ENCODE measurements at regions not wholly inside any gene's neighbourhood (a gene's known extent, or its start where the extent isn't known, plus 50 kb on each side); places are given as distances from the start of the nearest gene placed in this dataset.
"Not testable (repeated sequence)": the region's sequence is repeated elsewhere in the genome, so short reads cannot be mapped to it uniquely, and the experiment has no call there.

GRCh38 chr9:74413876-74414275 is 83.3 kb upstream of the RORB start:
- no peak for DNase-seq
- Mint-ChIP-seq H3K9me3 (peaks cover 0 to 4% (median 1%) of the 10 kb centered on the region in 5 donors), H3K4me1 (no peaks in the 10 kb centered on the region), H3K36me3 (no peaks in the 10 kb centered on the region), H3K27me3 (no peaks in the 10 kb centered on the region), H3K27ac (no peak overlapping the region), H3K4me3 (no peak overlapping the region)
- Histone ChIP-seq H3K36me3 (ENCODE audit: insufficient read depth, low read length) (no peaks in the 10 kb centered on the region), H3K27ac (ENCODE audit: low read depth, low read length) (no peak overlapping the region), H3K27me3 (ENCODE audit: insufficient read depth, low read length, poor library complexity, severe bottlenecking) (no peaks in the 10 kb centered on the region), H3K4me3 (ENCODE audit: low read length) (no peak overlapping the region), H3K4me1 (ENCODE audit: insufficient read depth, low read length) (no peaks in the 10 kb centered on the region), H3K9me3 (ENCODE audit: low read length) (no peaks in the 10 kb centered on the region)
- ChIA-PET CTCF (no interaction called here), POLR2A (no interaction called here)

GRCh38 chr9:74414325-74414724 is 82.8 kb upstream of the RORB start:
- Mint-ChIP-seq H3K4me3 (no peak overlapping the region), H3K9me3 (peaks cover 0 to 4% (median 2%) of the 10 kb centered on the region in 5 donors), H3K4me1 (no peaks in the 10 kb centered on the region), H3K27me3 (no peaks in the 10 kb centered on the region), H3K27ac (no peak overlapping the region), H3K36me3 (no peaks in the 10 kb centered on the region)
- H3K9me3 ChIP-seq (ENCODE audit: low read length): no peaks in the 10 kb centered on the region
- no peak overlapping the region for H3K4me3 ChIP-seq (ENCODE audit: low read length)
- ChIA-PET CTCF (no interaction called here), POLR2A (no interaction called here)
- H3K4me1 ChIP-seq (ENCODE audit: insufficient read depth, low read length): no peaks in the 10 kb centered on the region
- H3K36me3 ChIP-seq (ENCODE audit: insufficient read depth, low read length): no peaks in the 10 kb centered on the region
- no peak overlapping the region for H3K27ac ChIP-seq (ENCODE audit: low read depth, low read length)
- H3K27me3 ChIP-seq (ENCODE audit: insufficient read depth, low read length, poor library complexity, severe bottlenecking): no peaks in the 10 kb centered on the region
- no peak for DNase-seq

- CTCF ChIA-PET: no interaction called here
- no peak overlapping the region for H3K27ac Mint-ChIP-seq
Measured at GRCh38 chr9:74415995-74416394, 81.1 kb upstream of the RORB start.

GRCh38 chr9:74424488-74424887 is 72.6 kb upstream of the RORB start:
- H3K9me3 ChIP-seq (ENCODE audit: low read length); CTCF ChIA-PET; POLR2A ChIA-PET; H3K27ac ChIP-seq (ENCODE audit: low read depth, low read length); DNase-seq; H3K27me3 Mint-ChIP-seq; H3K27ac Mint-ChIP-seq; H3K4me3 Mint-ChIP-seq; H3K36me3 ChIP-seq (ENCODE audit: insufficient read depth, low read length); H3K4me1 ChIP-seq (ENCODE audit: insufficient read depth, low read length); H3K27me3 ChIP-seq (ENCODE audit: insufficient read depth, low read length, poor library complexity, severe bottlenecking); H3K36me3 Mint-ChIP-seq; H3K4me1 Mint-ChIP-seq; H3K4me3 ChIP-seq (ENCODE audit: low read length); H3K9me3 Mint-ChIP-seq: not testable (repeated sequence)

More at GRCh38 chr9:74415995-74416394, 81.1 kb upstream of the RORB start:
- Mint-ChIP-seq H3K4me1 (no peaks in the 10 kb centered on the region), H3K4me3 (no peak overlapping the region), H3K9me3 (peaks cover 0 to 4% (median 1%) of the 10 kb centered on the region in 5 donors), H3K27me3 (no peaks in the 10 kb centered on the region), H3K36me3 (no peaks in the 10 kb centered on the region)
- Histone ChIP-seq H3K9me3 (ENCODE audit: low read length) (no peaks in the 10 kb centered on the region), H3K27me3 (ENCODE audit: insufficient read depth, low read length, poor library complexity, severe bottlenecking) (no peaks in the 10 kb centered on the region), H3K27ac (ENCODE audit: low read depth, low read length) (no peak overlapping the region), H3K4me1 (ENCODE audit: insufficient read depth, low read length) (no peaks in the 10 kb centered on the region), H3K4me3 (ENCODE audit: low read length) (no peak overlapping the region), H3K36me3 (ENCODE audit: insufficient read depth, low read length) (no peaks in the 10 kb centered on the region)
- POLR2A ChIA-PET: no interaction called here
- DNase-seq: no peak

GRCh38 chr9:74431467-74431866 is 65.7 kb upstream of the RORB start:
- Histone ChIP-seq H3K36me3 (ENCODE audit: insufficient read depth, low read length) (no peaks in the 10 kb centered on the region), H3K4me1 (ENCODE audit: insufficient read depth, low read length) (no peaks in the 10 kb centered on the region), H3K27ac (ENCODE audit: low read depth, low read length) (no peak overlapping the region), H3K27me3 (ENCODE audit: insufficient read depth, low read length, poor library complexity, severe bottlenecking) (no peaks in the 10 kb centered on the region), H3K9me3 (ENCODE audit: low read length) (no peaks in the 10 kb centered on the region), H3K4me3 (ENCODE audit: low read length) (no peak overlapping the region)
- ChIA-PET CTCF (no interaction called here), POLR2A (no interaction called here)
- Mint-ChIP-seq H3K36me3 (no peaks in the 10 kb centered on the region), H3K9me3 (peaks cover 0 to 11% (median 2%) of the 10 kb centered on the region in 5 donors), H3K27ac (no peak overlapping the region), H3K4me1 (no peaks in the 10 kb centered on the region), H3K27me3 (no peaks in the 10 kb centered on the region), H3K4me3 (no peak overlapping the region)
- no peak for DNase-seq

- no peak for DNase-seq
- no peak overlapping the region for H3K27ac ChIP-seq (ENCODE audit: low read depth, low read length)
- no peak overlapping the region for H3K27ac Mint-ChIP-seq
- ChIA-PET CTCF (no interaction called here), POLR2A (no interaction called here)
- H3K27me3 ChIP-seq (ENCODE audit: insufficient read depth, low read length, poor library complexity, severe bottlenecking): no peaks in the 10 kb centered on the region
- H3K4me1 Mint-ChIP-seq: no peaks in the 10 kb centered on the region
- no peak overlapping the region for H3K4me3 ChIP-seq (ENCODE audit: low read length)
- H3K4me1 ChIP-seq (ENCODE audit: insufficient read depth, low read length): no peaks in the 10 kb centered on the region
- H3K36me3 Mint-ChIP-seq: no peaks in the 10 kb centered on the region
- H3K9me3 ChIP-seq (ENCODE audit: low read length): no peaks in the 10 kb centered on the region
- H3K9me3 Mint-ChIP-seq: no peaks in the 10 kb centered on the region
- no peak overlapping the region for H3K4me3 Mint-ChIP-seq
- no peaks in the 10 kb centered on the region for H3K27me3 Mint-ChIP-seq
- H3K36me3 ChIP-seq (ENCODE audit: insufficient read depth, low read length): no peaks in the 10 kb centered on the region
Measured at GRCh38 chr9:74443036-74443750, 53.9 kb upstream of the RORB start.

- no peak overlapping the region for H3K4me3 Mint-ChIP-seq
- no peaks in the 10 kb centered on the region for H3K27me3 ChIP-seq (ENCODE audit: insufficient read depth, low read length, poor library complexity, severe bottlenecking)
- no peak overlapping the region for H3K4me3 ChIP-seq (ENCODE audit: low read length)
- H3K4me1 ChIP-seq (ENCODE audit: insufficient read depth, low read length): no peaks in the 10 kb centered on the region
- POLR2A ChIA-PET: no interaction called here
- H3K4me1 Mint-ChIP-seq: no peaks in the 10 kb centered on the region
- no peak overlapping the region for H3K27ac Mint-ChIP-seq
- H3K27ac ChIP-seq (ENCODE audit: low read depth, low read length): no peak overlapping the region
- no peaks in the 10 kb centered on the region for H3K9me3 Mint-ChIP-seq
- no peaks in the 10 kb centered on the region for H3K36me3 Mint-ChIP-seq
- CTCF ChIA-PET: no interaction called here
- DNase-seq: no peak
- no peaks in the 10 kb centered on the region for H3K36me3 ChIP-seq (ENCODE audit: insufficient read depth, low read length)
- no peaks in the 10 kb centered on the region for H3K9me3 ChIP-seq (ENCODE audit: low read length)
- H3K27me3 Mint-ChIP-seq: no peaks in the 10 kb centered on the region
Measured at GRCh38 chr9:74444369-74444768, 52.8 kb upstream of the RORB start.
